ENCODE measurements at regions not wholly inside any gene's neighbourhood (a gene's known extent, or its start where the extent isn't known, plus 50 kb on each side); places are given as distances from the start of the nearest gene placed in this dataset.

DNA sequence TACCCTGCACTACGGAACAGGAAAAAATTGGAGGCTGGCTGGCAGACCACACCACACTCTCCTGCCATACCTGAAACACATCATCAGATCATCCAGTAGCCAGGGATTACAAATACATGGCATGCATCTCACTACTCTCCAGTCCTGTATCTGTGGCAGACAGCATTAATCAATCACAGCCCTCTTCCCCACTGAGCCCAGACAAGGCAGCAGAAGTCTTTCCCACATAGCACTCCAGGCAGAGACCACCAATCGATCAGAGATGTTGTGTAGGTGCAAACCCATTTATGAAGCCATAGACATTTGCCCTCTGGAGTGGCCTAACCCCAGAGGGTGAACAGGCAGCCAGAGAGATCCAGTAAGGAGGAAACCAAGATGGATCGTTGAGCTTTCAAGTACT is 410.9 kb upstream of the PROK2 start:
- Histone ChIP-seq H3K9me3 (peaks cover 19% of the 10 kb centered on the region; the same call in 2 of the 3 replicates), H3K4me1 (no peaks in the 10 kb centered on the region), H3K4me3 (no peak overlapping the region), H3K4me2 (no peak overlapping the region), H3K27ac (no peak overlapping the region)
- 39% methylated on average over 3 of the region's 3 CpGs for WGBS (ENCODE audit: missing lambda C conversion rate)
- no peak for TF ChIP-seq SREBF2 (IDR thresholded peaks at IDR 0.05)
- TF ChIP-seq CBX8 (IDR thresholded peaks at IDR 0.05) = no peak
- TF ChIP-seq, protein P1, sequence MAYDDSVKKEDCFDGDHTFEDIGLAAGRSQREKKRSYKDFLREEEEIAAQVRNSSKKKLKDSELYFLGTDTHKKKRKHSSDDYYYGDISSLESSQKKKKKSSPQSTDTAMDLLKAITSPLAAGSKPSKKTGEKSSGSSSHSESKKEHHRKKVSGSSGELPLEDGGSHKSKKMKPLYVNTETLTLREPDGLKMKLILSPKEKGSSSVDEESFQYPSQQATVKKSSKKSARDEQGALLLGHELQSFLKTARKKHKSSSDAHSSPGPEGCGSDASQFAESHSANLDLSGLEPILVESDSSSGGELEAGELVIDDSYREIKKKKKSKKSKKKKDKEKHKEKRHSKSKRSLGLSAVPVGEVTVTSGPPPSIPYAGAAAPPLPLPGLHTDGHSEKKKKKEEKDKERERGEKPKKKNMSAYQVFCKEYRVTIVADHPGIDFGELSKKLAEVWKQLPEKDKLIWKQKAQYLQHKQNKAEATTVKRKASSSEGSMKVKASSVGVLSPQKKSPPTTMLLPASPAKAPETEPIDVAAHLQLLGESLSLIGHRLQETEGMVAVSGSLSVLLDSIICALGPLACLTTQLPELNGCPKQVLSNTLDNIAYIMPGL (CRISPR knock-in tag; IDR thresholded peaks at IDR 0.05; ENCODE audit: borderline replicate concordance) = no peak
- TF ChIP-seq EP300 (IDR thresholded peaks at IDR 0.05) = no peak
- TF ChIP-seq, protein P2, sequence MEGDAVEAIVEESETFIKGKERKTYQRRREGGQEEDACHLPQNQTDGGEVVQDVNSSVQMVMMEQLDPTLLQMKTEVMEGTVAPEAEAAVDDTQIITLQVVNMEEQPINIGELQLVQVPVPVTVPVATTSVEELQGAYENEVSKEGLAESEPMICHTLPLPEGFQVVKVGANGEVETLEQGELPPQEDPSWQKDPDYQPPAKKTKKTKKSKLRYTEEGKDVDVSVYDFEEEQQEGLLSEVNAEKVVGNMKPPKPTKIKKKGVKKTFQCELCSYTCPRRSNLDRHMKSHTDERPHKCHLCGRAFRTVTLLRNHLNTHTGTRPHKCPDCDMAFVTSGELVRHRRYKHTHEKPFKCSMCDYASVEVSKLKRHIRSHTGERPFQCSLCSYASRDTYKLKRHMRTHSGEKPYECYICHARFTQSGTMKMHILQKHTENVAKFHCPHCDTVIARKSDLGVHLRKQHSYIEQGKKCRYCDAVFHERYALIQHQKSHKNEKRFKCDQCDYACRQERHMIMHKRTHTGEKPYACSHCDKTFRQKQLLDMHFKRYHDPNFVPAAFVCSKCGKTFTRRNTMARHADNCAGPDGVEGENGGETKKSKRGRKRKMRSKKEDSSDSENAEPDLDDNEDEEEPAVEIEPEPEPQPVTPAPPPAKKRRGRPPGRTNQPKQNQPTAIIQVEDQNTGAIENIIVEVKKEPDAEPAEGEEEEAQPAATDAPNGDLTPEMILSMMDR (IDR thresholded peaks at IDR 0.05) = no peak
- no peak for TF ChIP-seq FOSL2 (IDR thresholded peaks at IDR 0.05)
- no peak for TF ChIP-seq FOSL2 (CRISPR knock-in tag; IDR thresholded peaks at IDR 0.05)
- no peak for TF ChIP-seq TFCP2L1 (CRISPR knock-in tag; IDR thresholded peaks at IDR 0.05)
- TF ChIP-seq, protein P3, sequence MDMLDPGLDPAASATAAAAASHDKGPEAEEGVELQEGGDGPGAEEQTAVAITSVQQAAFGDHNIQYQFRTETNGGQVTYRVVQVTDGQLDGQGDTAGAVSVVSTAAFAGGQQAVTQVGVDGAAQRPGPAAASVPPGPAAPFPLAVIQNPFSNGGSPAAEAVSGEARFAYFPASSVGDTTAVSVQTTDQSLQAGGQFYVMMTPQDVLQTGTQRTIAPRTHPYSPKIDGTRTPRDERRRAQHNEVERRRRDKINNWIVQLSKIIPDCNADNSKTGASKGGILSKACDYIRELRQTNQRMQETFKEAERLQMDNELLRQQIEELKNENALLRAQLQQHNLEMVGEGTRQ (IDR thresholded peaks at IDR 0.05) = no peak
- TF ChIP-seq ZSCAN20 (CRISPR knock-in tag; IDR thresholded peaks at IDR 0.05) = no peak
- TF ChIP-seq ESRRA (IDR thresholded peaks at IDR 0.05; ENCODE audit: borderline replicate concordance, low read length) = no peak
- TF ChIP-seq BHLHE40 (IDR thresholded peaks at IDR 0.05; ENCODE audit: low read depth, low read length) = no peak
- TF ChIP-seq RCOR1 (IDR thresholded peaks at IDR 0.05; ENCODE audit: low read depth, low read length) = no peak
- POLR2A ChIA-PET = no interaction called here
- ATAC-seq (no peak), DNase-seq (ENCODE audit: low read depth in 1 of 2, low spot score in 1 of 2) (no peak), FAIRE-seq (no peak)
- CTCF ChIA-PET = no interaction called here

DNA sequence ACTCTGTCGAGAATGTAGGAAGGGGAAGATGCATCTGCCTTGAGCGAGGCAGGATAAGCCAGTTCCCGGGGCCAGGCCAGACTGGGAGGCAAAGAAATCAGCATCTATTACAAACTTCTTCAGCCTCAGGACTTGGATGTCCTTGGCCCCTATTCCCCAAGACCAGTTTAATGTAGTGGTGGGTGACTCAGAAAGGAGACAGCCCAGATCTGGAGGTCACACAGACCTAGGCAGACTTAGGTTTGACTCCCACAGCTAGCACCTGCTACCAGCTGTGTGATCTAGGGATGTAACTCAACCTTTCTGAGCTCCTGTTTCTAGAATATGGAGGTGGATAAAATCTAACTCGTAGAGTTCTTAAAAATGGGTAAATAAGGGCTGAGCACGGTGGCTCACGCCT is 409.5 kb upstream of the PROK2 start:
- TF ChIP-seq ZNF302 (CRISPR knock-in tag; IDR thresholded peaks at IDR 0.05) = no peak
- FAIRE-seq (no peak), DNase-seq (ENCODE audit: low read depth in 1 of 2, low spot score in 1 of 2) (no peak), ATAC-seq (no peak)
- CTCF ChIA-PET = no interaction called here
- Histone ChIP-seq H3K4me3 (no peak overlapping the region), H3K4me1 (no peaks in the 10 kb centered on the region), H3K4me2 (no peak overlapping the region), H3K9me3 (peaks cover 13% of the 10 kb centered on the region; the same call in 2 of the 3 replicates), H3K27ac (no peak overlapping the region)
- 27% methylated on average over 6 of the region's 6 CpGs for WGBS (ENCODE audit: missing lambda C conversion rate)
- POLR2A ChIA-PET = no interaction called here

DNA sequence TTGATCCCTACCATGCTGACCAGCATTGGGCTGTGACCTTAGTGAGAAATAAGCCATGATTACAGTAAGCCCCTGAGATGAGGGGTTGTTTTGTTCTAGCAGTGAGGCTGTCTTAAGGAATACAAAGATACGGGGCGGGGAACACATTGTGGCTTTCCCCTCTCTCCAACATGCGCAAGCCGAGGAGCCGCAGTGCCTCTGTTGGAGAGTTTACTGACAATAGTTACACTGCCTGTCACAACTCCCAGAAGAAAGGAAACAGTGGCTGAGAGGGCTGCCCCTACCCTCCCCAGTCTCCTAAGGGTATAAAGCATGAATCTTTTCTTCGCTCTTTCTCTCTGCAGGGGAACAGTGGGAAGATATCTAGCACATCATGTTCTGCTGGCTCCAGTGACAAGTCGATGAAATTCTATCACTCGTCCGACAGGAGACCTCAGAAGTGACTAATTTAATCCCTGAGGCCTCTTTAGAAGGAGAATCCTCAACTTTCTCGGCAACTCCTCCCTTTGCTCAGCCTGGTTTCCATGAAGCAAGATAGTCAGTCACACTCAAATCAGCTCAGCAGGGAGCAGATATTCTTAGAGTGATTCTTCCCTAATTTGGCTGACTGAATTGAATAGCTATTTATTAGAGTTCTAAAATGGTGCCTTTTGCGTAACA is 409.0 kb upstream of the PROK2 start:
- CTCF ChIA-PET = no interaction called here
- ATAC-seq (no peak), DNase-seq (ENCODE audit: low read depth in 1 of 2, low spot score in 1 of 2) (no peak), FAIRE-seq (no peak)
- POLR2A ChIA-PET = no interaction called here
- TF ChIP-seq HOXB5 (CRISPR knock-in tag; IDR thresholded peaks at IDR 0.05) (no peak), HOXB13 (CRISPR knock-in tag; IDR thresholded peaks at IDR 0.05; ENCODE audit: low read depth) (no peak), GATA3 (IDR thresholded peaks at IDR 0.05; ENCODE audit: borderline replicate concordance) (no peak), TP53 (CRISPR knock-in tag; IDR thresholded peaks at IDR 0.05) (no peak), ZSCAN20 (CRISPR knock-in tag; IDR thresholded peaks at IDR 0.05) (no peak), SREBF2 (IDR thresholded peaks at IDR 0.05) (no peak), JUN (IDR thresholded peaks at IDR 0.05) (no peak), CHD4 (IDR thresholded peaks at IDR 0.05; ENCODE audit: borderline replicate concordance) (no peak), RARB (CRISPR knock-in tag; IDR thresholded peaks at IDR 0.05) (no peak), POLR2AphosphoS2 (conservative IDR thresholded peaks at IDR 0.05; ENCODE audit: low read length) (no peak), MAZ (IDR thresholded peaks at IDR 0.05; ENCODE audit: borderline replicate concordance, low read depth, low read length) (no peak), ZNF302 (CRISPR knock-in tag; IDR thresholded peaks at IDR 0.05) (no peak)
- TF ChIP-seq, protein P3 (IDR thresholded peaks at IDR 0.05) = no peak
- TF ChIP-seq, protein P4, sequence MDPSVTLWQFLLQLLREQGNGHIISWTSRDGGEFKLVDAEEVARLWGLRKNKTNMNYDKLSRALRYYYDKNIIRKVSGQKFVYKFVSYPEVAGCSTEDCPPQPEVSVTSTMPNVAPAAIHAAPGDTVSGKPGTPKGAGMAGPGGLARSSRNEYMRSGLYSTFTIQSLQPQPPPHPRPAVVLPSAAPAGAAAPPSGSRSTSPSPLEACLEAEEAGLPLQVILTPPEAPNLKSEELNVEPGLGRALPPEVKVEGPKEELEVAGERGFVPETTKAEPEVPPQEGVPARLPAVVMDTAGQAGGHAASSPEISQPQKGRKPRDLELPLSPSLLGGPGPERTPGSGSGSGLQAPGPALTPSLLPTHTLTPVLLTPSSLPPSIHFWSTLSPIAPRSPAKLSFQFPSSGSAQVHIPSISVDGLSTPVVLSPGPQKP (IDR thresholded peaks at IDR 0.05; ENCODE audit: low read depth, low read length) = no peak
- TF ChIP-seq, protein P5, sequence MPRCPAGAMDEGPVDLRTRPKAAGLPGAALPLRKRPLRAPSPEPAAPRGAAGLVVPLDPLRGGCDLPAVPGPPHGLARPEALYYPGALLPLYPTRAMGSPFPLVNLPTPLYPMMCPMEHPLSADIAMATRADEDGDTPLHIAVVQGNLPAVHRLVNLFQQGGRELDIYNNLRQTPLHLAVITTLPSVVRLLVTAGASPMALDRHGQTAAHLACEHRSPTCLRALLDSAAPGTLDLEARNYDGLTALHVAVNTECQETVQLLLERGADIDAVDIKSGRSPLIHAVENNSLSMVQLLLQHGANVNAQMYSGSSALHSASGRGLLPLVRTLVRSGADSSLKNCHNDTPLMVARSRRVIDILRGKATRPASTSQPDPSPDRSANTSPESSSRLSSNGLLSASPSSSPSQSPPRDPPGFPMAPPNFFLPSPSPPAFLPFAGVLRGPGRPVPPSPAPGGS (IDR thresholded peaks at IDR 0.05) = no peak
- TF ChIP-seq, protein P6, sequence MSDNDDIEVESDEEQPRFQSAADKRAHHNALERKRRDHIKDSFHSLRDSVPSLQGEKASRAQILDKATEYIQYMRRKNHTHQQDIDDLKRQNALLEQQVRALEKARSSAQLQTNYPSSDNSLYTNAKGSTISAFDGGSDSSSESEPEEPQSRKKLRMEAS (IDR thresholded peaks at IDR 0.05) = no peak
- H3K4me1 ChIP-seq = no peaks in the 10 kb centered on the region
- H3K9me3 ChIP-seq = peaks cover 13% of the 10 kb centered on the region; the same call in 2 of the 3 replicates
- H3K27ac ChIP-seq = no peak overlapping the region
- H3K4me3 ChIP-seq = no peak overlapping the region
- H3K4me2 ChIP-seq = no peak overlapping the region
- 63% methylated on average over 11 of the region's 11 CpGs for WGBS (ENCODE audit: missing lambda C conversion rate)
